ENCODE measurements at regions not wholly inside any gene's neighbourhood (a gene's known extent, or its start where the extent isn't known, plus 50 kb on each side); places are given as distances from the start of the nearest gene placed in this dataset.
"Not testable (repeated sequence)": the region's sequence is repeated elsewhere in the genome, so short reads cannot be mapped to it uniquely, and the experiment has no call there.

DNA sequence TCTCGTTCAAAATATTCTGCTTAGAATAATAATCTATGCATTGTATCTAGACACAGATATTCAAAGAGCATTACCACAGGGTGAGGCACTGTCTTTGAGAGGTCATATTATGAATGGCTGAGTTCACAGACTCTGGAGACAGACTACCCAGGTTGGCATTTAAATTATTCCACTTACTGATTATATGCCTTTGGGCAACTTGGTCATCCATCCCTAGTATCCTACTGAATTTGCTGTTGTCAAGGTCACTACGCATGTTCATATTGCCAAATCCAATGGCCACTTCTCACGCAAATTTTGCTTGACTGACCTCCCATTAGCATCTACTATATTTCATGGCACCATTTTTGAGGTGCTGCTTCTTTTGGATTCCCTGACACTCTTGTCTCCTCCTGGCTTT lies 498.6 kb upstream of the TLE4 start:
- Histone ChIP-seq H3K4me1 (ENCODE audit: control insufficient read depth in 2 of 2, insufficient read depth in 2 of 2, low read length in 2 of 2) (no peaks in the 10 kb centered on the region), H3K4me3 (ENCODE audit: low read length in 2 of 2) (no peak overlapping the region), H3K27ac (ENCODE audit: low read depth in 2 of 2, low read length in 2 of 2) (no peak overlapping the region), H3K9ac (ENCODE audit: low read depth in 1 of 2, low read length in 2 of 2) (no peak overlapping the region), H3K9me3 (ENCODE audit: control insufficient read depth in 2 of 2, low read length in 2 of 2) (no peaks in the 10 kb centered on the region), H3K36me3 (ENCODE audit: control insufficient read depth in 2 of 2, insufficient read depth in 2 of 2, low read length in 2 of 2) (no peaks in the 10 kb centered on the region), H3K27me3 (ENCODE audit: control insufficient read depth in 2 of 2, insufficient read depth in 2 of 2, low read length in 2 of 2) (no peaks in the 10 kb centered on the region)

DNA sequence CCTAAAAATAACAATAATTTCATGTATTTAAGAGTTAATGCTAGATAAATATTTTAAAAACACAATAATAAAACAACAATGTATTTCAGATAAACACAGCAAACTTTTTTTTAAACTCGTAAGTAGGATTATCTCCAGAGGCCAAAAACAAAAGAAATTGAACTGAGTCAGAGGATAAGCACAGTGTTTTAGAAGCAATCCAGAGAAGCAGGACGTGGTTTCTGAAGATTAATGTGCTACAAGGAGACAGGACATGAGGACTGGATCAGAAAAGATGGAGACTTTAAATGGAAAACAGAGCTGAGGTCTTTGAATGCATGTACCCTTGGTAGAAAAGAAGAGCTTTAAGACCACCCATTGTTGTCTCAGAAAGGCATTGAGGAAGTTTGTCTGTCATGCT lies 491.2 kb upstream of the TLE4 start:
- Histone ChIP-seq H3K4me3 (ENCODE audit: low read length in 2 of 2) (no peak overlapping the region), H3K9ac (ENCODE audit: low read depth in 1 of 2, low read length in 2 of 2) (no peak overlapping the region), H3K36me3 (ENCODE audit: control insufficient read depth in 2 of 2, insufficient read depth in 2 of 2, low read length in 2 of 2) (no peaks in the 10 kb centered on the region), H3K9me3 (ENCODE audit: control insufficient read depth in 2 of 2, low read length in 2 of 2) (no peaks in the 10 kb centered on the region), H3K27me3 (ENCODE audit: control insufficient read depth in 2 of 2, insufficient read depth in 2 of 2, low read length in 2 of 2) (no peaks in the 10 kb centered on the region), H3K27ac (ENCODE audit: low read depth in 2 of 2, low read length in 2 of 2) (no peak overlapping the region), H3K4me1 (ENCODE audit: control insufficient read depth in 2 of 2, insufficient read depth in 2 of 2, low read length in 2 of 2) (no peaks in the 10 kb centered on the region)

DNA sequence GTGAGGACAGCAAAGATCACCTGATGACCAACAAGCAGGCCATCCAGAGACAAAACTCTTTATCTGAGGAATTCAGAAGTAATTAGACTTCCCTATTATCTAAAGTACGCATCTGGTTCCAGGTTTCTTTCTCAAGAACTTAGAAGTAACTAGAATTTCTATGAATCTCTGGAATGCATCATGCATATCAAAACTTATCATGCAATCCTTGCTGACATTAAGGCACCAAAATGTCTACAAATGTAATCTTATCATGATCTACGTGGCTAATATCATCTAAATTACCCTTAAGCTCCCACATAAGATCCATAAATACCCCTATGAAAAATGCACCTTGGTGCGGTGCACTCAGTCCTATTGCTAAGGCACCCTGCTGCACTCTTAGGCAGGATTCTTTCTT lies 488.1 kb upstream of the TLE4 start:
- no peaks in the 10 kb centered on the region for H3K4me1 ChIP-seq (ENCODE audit: control insufficient read depth in 2 of 2, insufficient read depth in 2 of 2, low read length in 2 of 2)
- H3K4me3 ChIP-seq (ENCODE audit: low read length in 2 of 2) = no peak overlapping the region
- no peak overlapping the region for H3K27ac ChIP-seq (ENCODE audit: low read depth in 2 of 2, low read length in 2 of 2)
- H3K9ac ChIP-seq (ENCODE audit: low read depth in 1 of 2, low read length in 2 of 2) = no peak overlapping the region
- no peaks in the 10 kb centered on the region for H3K27me3 ChIP-seq (ENCODE audit: control insufficient read depth in 2 of 2, insufficient read depth in 2 of 2, low read length in 2 of 2)
- H3K9me3 ChIP-seq (ENCODE audit: control insufficient read depth in 2 of 2, low read length in 2 of 2) = no peaks in the 10 kb centered on the region
- H3K36me3 ChIP-seq (ENCODE audit: control insufficient read depth in 2 of 2, insufficient read depth in 2 of 2, low read length in 2 of 2) = no peaks in the 10 kb centered on the region

DNA sequence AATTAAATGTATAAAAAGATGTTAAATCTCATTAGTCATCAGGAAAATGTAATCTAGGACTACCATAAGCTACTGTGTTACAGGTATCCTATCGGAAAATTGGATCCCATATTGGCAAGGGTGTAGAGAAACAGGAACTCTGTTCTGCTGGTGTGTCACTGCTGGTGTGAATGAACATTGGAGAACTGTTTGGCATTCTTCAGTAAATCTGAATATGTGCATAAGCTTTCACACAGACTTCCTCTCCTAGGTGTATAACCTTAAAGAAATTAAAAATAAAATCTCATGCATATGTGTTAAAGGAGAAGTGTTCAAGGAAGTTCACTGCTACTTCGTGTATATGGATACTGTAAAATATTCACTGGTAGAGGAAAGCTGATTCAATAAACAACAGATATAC lies 484.6 kb upstream of the TLE4 start:
- H3K27me3 ChIP-seq (ENCODE audit: control insufficient read depth in 2 of 2, insufficient read depth in 2 of 2, low read length in 2 of 2) = no peaks in the 10 kb centered on the region
- H3K4me3 ChIP-seq (ENCODE audit: low read length in 2 of 2) = no peak overlapping the region

DNA sequence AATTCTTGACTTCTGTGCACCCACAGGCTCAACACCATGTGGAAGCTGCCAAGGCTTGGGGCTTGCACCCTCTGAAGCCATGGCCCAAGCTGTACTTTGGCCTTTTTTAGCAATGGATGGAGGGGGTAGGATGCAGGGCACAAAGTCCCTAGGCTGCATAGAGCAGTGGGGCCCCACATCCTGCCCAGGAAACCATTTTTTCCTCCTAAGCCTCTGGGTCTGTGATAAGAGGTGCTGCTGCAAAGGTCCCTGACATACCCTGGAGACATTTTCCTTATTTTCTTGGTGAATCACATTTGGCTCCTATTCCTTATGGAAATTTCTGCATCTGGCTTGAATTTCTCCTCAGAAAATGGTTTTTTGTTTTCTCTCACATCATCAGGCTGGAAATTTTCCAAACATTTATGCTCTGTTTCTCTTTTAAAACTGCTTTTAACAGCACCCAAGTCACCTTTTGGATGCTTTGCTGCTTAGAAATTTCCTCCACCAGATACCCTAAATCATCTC lies 482.7 kb upstream of the TLE4 start:
- H3K36me3 ChIP-seq (ENCODE audit: control insufficient read depth in 2 of 2, insufficient read depth in 2 of 2, low read length in 2 of 2) = no peaks in the 10 kb centered on the region
- no peak overlapping the region for H3K27ac ChIP-seq (ENCODE audit: low read depth in 2 of 2, low read length in 2 of 2)
- peaks cover 0 to 2% of the 10 kb centered on the region in 2 donors for H3K9me3 ChIP-seq (ENCODE audit: control insufficient read depth in 2 of 2, low read length in 2 of 2)
- H3K4me3 ChIP-seq (ENCODE audit: low read length in 2 of 2) = no peak overlapping the region
- no peaks in the 10 kb centered on the region for H3K27me3 ChIP-seq (ENCODE audit: control insufficient read depth in 2 of 2, insufficient read depth in 2 of 2, low read length in 2 of 2)
- H3K9ac ChIP-seq (ENCODE audit: low read depth in 1 of 2, low read length in 2 of 2) = no peak overlapping the region
- H3K4me1 ChIP-seq (ENCODE audit: control insufficient read depth in 2 of 2, insufficient read depth in 2 of 2, low read length in 2 of 2) = no peaks in the 10 kb centered on the region

More for the DNA sequence above, 484.6 kb upstream of the TLE4 start:
- H3K36me3 ChIP-seq (ENCODE audit: control insufficient read depth in 2 of 2, insufficient read depth in 2 of 2, low read length in 2 of 2) = no peaks in the 10 kb centered on the region
- H3K9me3 ChIP-seq (ENCODE audit: control insufficient read depth in 2 of 2, low read length in 2 of 2) = peaks cover 0 to 2% of the 10 kb centered on the region in 2 donors
- no peak overlapping the region for H3K27ac ChIP-seq (ENCODE audit: low read depth in 2 of 2, low read length in 2 of 2)
- H3K9ac ChIP-seq (ENCODE audit: low read depth in 1 of 2, low read length in 2 of 2) = no peak overlapping the region
- no peaks in the 10 kb centered on the region for H3K4me1 ChIP-seq (ENCODE audit: control insufficient read depth in 2 of 2, insufficient read depth in 2 of 2, low read length in 2 of 2)

DNA sequence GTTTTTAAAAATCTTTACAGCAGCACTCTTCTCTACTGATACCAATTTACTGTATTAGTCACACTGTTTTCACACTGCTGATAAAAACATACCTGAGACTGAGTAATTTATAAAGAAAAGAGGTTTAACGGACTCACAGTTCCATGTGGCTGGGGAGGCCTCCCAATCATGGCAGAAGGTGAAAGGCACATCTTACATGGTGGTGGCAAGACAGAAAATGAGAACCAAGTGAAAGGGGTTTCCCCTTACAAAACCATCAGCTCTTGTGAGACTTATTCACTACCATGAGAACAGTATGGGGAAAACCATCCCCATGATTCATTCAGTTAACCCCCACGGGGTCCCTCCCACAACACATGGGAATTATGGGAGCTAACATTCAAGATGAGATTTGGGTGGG lies 481.9 kb upstream of the TLE4 start:
- H3K27ac ChIP-seq (ENCODE audit: low read depth in 2 of 2, low read length in 2 of 2); H3K9me3 ChIP-seq (ENCODE audit: control insufficient read depth in 2 of 2, low read length in 2 of 2); H3K36me3 ChIP-seq (ENCODE audit: control insufficient read depth in 2 of 2, insufficient read depth in 2 of 2, low read length in 2 of 2); H3K9ac ChIP-seq (ENCODE audit: low read depth in 1 of 2, low read length in 2 of 2); H3K27me3 ChIP-seq (ENCODE audit: control insufficient read depth in 2 of 2, insufficient read depth in 2 of 2, low read length in 2 of 2); H3K4me3 ChIP-seq (ENCODE audit: low read length in 2 of 2); H3K4me1 ChIP-seq (ENCODE audit: control insufficient read depth in 2 of 2, insufficient read depth in 2 of 2, low read length in 2 of 2): not testable (repeated sequence)

DNA sequence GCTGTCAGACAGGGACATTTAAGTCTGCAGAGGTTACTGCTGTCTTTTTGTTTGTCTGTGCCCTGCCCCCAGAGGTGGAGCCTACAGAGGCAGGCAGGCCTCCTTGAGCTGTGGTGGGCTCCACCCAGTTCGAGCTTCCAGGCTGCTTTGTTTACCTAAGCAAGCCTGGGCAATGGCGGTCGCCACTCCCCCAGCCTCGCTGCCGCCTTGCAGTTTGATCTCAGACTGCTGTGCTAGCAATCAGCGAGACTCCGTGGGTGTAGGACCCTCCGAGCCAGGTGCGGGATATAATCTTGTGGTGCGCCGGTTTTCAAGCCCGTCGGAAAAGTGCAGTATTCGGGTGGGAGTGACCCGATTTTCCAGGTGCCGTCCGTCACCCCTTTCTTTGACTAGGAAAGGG lies 468.5 kb upstream of the TLE4 start:
- H3K27ac ChIP-seq (ENCODE audit: low read depth in 2 of 2, low read length in 2 of 2); H3K9me3 ChIP-seq (ENCODE audit: control insufficient read depth in 2 of 2, low read length in 2 of 2); H3K9ac ChIP-seq (ENCODE audit: low read depth in 1 of 2, low read length in 2 of 2); H3K4me3 ChIP-seq (ENCODE audit: low read length in 2 of 2); H3K4me1 ChIP-seq (ENCODE audit: control insufficient read depth in 2 of 2, insufficient read depth in 2 of 2, low read length in 2 of 2); H3K36me3 ChIP-seq (ENCODE audit: control insufficient read depth in 2 of 2, insufficient read depth in 2 of 2, low read length in 2 of 2); H3K27me3 ChIP-seq (ENCODE audit: control insufficient read depth in 2 of 2, insufficient read depth in 2 of 2, low read length in 2 of 2): not testable (repeated sequence)

DNA sequence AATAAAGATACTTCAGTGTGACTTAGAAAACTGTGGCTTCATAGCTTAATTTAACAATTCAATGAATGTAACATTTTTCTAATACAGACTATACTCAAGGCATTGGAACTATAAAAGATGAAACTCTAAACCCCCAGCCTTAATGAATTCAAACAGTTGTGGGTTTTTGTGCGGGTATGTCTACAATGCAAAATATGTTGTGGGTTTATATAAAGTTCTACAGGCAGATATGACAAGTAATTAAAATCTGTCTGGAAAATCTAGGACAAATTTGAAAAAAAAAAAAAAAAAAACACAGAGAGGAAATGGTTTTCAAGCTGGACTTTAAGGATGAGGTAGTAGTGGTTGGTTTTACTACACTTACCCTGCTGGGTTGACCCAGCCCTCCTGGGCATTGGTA lies 467.5 kb upstream of the TLE4 start:
- Histone ChIP-seq H3K9ac (ENCODE audit: low read depth in 1 of 2, low read length in 2 of 2) (no peak overlapping the region), H3K4me3 (ENCODE audit: low read length in 2 of 2) (no peak overlapping the region), H3K4me1 (ENCODE audit: control insufficient read depth in 2 of 2, insufficient read depth in 2 of 2, low read length in 2 of 2) (no peaks in the 10 kb centered on the region), H3K27ac (ENCODE audit: low read depth in 2 of 2, low read length in 2 of 2) (no peak overlapping the region), H3K9me3 (ENCODE audit: control insufficient read depth in 2 of 2, low read length in 2 of 2) (no peaks in the 10 kb centered on the region), H3K36me3 (ENCODE audit: control insufficient read depth in 2 of 2, insufficient read depth in 2 of 2, low read length in 2 of 2) (no peaks in the 10 kb centered on the region), H3K27me3 (ENCODE audit: control insufficient read depth in 2 of 2, insufficient read depth in 2 of 2, low read length in 2 of 2) (no peaks in the 10 kb centered on the region)

DNA sequence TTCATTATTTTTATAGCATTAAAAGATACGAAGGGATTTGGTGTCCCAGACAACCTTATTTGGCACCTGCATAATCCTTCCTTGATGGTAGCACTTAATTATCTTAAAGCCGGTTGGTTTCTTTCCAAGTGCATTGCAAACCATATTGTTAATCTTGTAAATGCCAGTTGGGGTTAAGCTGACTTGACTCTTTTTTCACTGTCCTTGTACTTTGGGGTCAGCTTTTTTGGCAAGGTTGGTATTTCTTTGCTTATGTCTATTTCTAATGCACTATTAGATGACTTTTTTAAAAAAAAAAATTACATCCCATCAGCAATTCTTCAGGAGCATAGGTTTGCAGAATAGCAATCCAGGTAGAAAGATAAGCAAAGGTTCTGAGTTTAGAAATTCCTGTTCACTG lies 466.8 kb upstream of the TLE4 start:
- H3K27ac ChIP-seq (ENCODE audit: low read depth in 2 of 2, low read length in 2 of 2) = no peak overlapping the region
- no peaks in the 10 kb centered on the region for H3K36me3 ChIP-seq (ENCODE audit: control insufficient read depth in 2 of 2, insufficient read depth in 2 of 2, low read length in 2 of 2)
- H3K4me3 ChIP-seq (ENCODE audit: low read length in 2 of 2) = no peak overlapping the region
- no peaks in the 10 kb centered on the region for H3K27me3 ChIP-seq (ENCODE audit: control insufficient read depth in 2 of 2, insufficient read depth in 2 of 2, low read length in 2 of 2)
- no peaks in the 10 kb centered on the region for H3K9me3 ChIP-seq (ENCODE audit: control insufficient read depth in 2 of 2, low read length in 2 of 2)
- H3K4me1 ChIP-seq (ENCODE audit: control insufficient read depth in 2 of 2, insufficient read depth in 2 of 2, low read length in 2 of 2) = no peaks in the 10 kb centered on the region
- H3K9ac ChIP-seq (ENCODE audit: low read depth in 1 of 2, low read length in 2 of 2) = no peak overlapping the region

DNA sequence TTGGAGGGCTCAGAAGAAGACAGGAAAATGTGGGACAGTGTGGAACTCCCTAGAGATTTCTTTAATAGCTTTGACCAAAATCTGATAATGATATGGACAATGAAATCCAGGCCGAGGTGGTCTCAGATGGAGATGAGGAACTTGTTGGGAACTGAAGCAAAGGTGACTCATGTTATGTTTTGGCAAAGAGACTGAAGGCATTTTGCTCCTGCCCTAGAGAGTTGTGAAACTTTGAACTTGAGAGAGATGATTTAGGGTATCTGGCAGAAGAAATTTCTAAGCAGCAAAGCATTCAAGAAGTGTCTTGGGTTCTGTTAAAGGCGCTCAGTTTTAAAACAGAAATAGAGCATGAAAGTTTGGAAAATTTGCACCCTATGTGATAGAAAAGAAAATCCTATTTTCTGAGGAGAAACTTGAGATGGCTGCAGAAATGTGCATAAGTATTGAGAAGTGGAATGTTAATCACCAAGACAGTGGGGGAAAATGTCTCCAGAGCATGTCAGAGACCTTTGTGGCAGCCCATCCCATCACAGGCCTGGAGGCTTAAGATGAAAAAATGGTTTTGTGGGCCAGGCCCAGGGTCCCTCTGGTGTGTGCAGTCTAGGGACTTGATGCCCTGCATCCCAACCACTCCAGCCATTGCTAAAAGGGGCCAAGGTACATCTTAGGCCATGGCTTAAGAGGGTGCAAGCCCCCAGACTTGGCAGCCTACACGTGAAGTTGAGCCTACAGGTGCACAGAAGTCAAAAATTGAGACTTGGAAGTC lies 463.7 kb upstream of the TLE4 start:
- no peak overlapping the region for H3K27ac ChIP-seq (ENCODE audit: low read depth in 2 of 2, low read length in 2 of 2)
- no peaks in the 10 kb centered on the region for H3K9me3 ChIP-seq (ENCODE audit: control insufficient read depth in 2 of 2, low read length in 2 of 2)
- H3K36me3 ChIP-seq (ENCODE audit: control insufficient read depth in 2 of 2, insufficient read depth in 2 of 2, low read length in 2 of 2) = no peaks in the 10 kb centered on the region
- H3K27me3 ChIP-seq (ENCODE audit: control insufficient read depth in 2 of 2, insufficient read depth in 2 of 2, low read length in 2 of 2) = no peaks in the 10 kb centered on the region
- no peak overlapping the region for H3K9ac ChIP-seq (ENCODE audit: low read depth in 1 of 2, low read length in 2 of 2)
- H3K4me1 ChIP-seq (ENCODE audit: control insufficient read depth in 2 of 2, insufficient read depth in 2 of 2, low read length in 2 of 2) = no peaks in the 10 kb centered on the region
- no peak overlapping the region for H3K4me3 ChIP-seq (ENCODE audit: low read length in 2 of 2)

All from mucosa of rectum (tissue), 2 donors.